ENCODE measurements at regions not wholly inside any gene's neighbourhood (a gene's known extent, or its start where the extent isn't known, plus 50 kb on each side); places are given as distances from the start of the nearest gene placed in this dataset.

DNA sequence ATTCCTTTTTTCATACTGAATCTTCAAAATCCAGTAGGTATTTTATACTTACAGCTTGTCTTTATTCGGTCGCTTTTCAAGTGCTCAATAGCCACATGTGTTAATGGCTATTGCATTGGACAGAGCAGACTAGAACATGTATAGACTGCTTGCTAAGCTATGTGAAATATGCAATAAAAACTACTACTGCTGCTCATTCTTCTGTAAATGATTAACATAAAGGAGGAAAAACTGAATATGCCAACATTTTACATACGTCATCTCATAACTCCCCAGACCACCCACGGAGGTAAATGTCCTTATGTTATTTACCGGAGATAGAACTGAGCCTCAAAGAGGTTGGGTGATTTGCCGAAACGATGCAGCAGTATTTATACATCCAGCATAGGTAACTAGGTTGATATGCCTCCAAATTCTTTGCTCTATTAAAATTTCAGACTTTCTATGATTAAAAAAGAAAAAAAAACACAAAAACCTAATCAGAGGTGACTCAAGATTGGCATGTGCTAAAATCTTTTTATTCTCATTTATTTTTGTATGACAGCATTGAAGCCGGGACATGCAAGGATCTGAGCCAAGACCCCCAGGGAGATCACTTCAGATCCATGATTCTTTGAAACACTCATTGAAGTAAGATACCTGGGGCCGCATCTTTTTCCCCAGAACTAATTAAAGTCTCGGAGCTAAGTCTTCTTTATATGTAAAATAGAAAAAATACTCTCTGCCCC lies 78.5 kb upstream of the OR5AK2 start:
- TF ChIP-seq POLR2A (IDR thresholded peaks at IDR 0.05), result no peak
- TF ChIP-seq CTCF (IDR thresholded peaks at IDR 0.05), result no peak
